ENCODE measurements at regions not wholly inside any gene's neighbourhood (a gene's known extent, or its start where the extent isn't known, plus 50 kb on each side); places are given as distances from the start of the nearest gene placed in this dataset.

GRCh38 chr16:54462771-54463170 lies 176.2 kb upstream of the IRX3 start:
- FAIRE-seq, result no peak
- no peak overlapping the region for H3K27ac ChIP-seq (ENCODE audit: low read depth in 2 of 2, low read length in 2 of 2)
- no peaks in the 10 kb centered on the region for H3K4me1 ChIP-seq (ENCODE audit: control insufficient read depth in 2 of 3, insufficient read depth in 2 of 3, low read depth in 1 of 3, low read length in 3 of 3)
- H3K36me3 ChIP-seq (ENCODE audit: control insufficient read depth in 2 of 3, insufficient read depth in 3 of 3, low read length in 3 of 3), result no peaks in the 10 kb centered on the region
- no peak for DNase-seq
- no peak overlapping the region for H3K4me3 ChIP-seq (ENCODE audit: low read length in 3 of 3)
- no peak for TF ChIP-seq CTCF (IDR thresholded peaks at IDR 0.05; ENCODE audit: borderline replicate concordance, extremely low read depth, insufficient read depth)
- peaks cover 2 to 18% (median 8%) of the 10 kb centered on the region in 3 donors for H3K9me3 ChIP-seq (ENCODE audit: control insufficient read depth in 2 of 3, insufficient read depth in 1 of 3, low read length in 3 of 3)
- no peaks in the 10 kb centered on the region for H3K27me3 ChIP-seq (ENCODE audit: control insufficient read depth, insufficient read depth, low read length)
- intact Hi-C loops (cut with DNase I), result no loop called here
- H3K9ac ChIP-seq (ENCODE audit: low read length in 3 of 3), result no peak overlapping the region

- Histone ChIP-seq H3K4me1 (ENCODE audit: control insufficient read depth in 2 of 3, insufficient read depth in 2 of 3, low read depth in 1 of 3, low read length in 3 of 3) (no peaks in the 10 kb centered on the region), H3K27ac (ENCODE audit: low read depth in 2 of 2, low read length in 2 of 2) (no peak overlapping the region), H3K9me3 (ENCODE audit: control insufficient read depth in 2 of 3, insufficient read depth in 1 of 3, low read length in 3 of 3) (peaks cover 2 to 18% (median 8%) of the 10 kb centered on the region in 3 donors), H3K9ac (ENCODE audit: low read length in 3 of 3) (no peak overlapping the region), H3K36me3 (ENCODE audit: control insufficient read depth in 2 of 3, insufficient read depth in 3 of 3, low read length in 3 of 3) (no peaks in the 10 kb centered on the region), H3K4me3 (ENCODE audit: low read length in 3 of 3) (no peak overlapping the region), H3K27me3 (ENCODE audit: control insufficient read depth, insufficient read depth, low read length) (no peaks in the 10 kb centered on the region)
- no peak for FAIRE-seq
- TF ChIP-seq CTCF (IDR thresholded peaks at IDR 0.05; ENCODE audit: borderline replicate concordance, extremely low read depth, insufficient read depth), result no peak
- intact Hi-C loops (cut with DNase I), result no loop called here
- no peak for DNase-seq
These were observed 175.6 kb upstream of the IRX3 start for GRCh38 chr16:54462151-54462651.

- Histone ChIP-seq H3K27ac (ENCODE audit: low read depth in 2 of 2, low read length in 2 of 2) (no peak overlapping the region), H3K9ac (ENCODE audit: low read length in 3 of 3) (no peak overlapping the region), H3K4me1 (ENCODE audit: control insufficient read depth in 2 of 3, insufficient read depth in 2 of 3, low read depth in 1 of 3, low read length in 3 of 3) (peaks cover 0 to 2% (median 0%) of the 10 kb centered on the region in 3 donors), H3K27me3 (ENCODE audit: control insufficient read depth, insufficient read depth, low read length) (no peaks in the 10 kb centered on the region), H3K9me3 (ENCODE audit: control insufficient read depth in 2 of 3, insufficient read depth in 1 of 3, low read length in 3 of 3) (peaks cover 2 to 17% (median 8%) of the 10 kb centered on the region in 3 donors), H3K4me3 (ENCODE audit: low read length in 3 of 3) (no peak overlapping the region), H3K36me3 (ENCODE audit: control insufficient read depth in 2 of 3, insufficient read depth in 3 of 3, low read length in 3 of 3) (no peaks in the 10 kb centered on the region)
- no peak for FAIRE-seq
- DNase-seq, result no peak
- intact Hi-C loops (cut with DNase I), result no loop called here
- TF ChIP-seq CTCF (IDR thresholded peaks at IDR 0.05; ENCODE audit: borderline replicate concordance, extremely low read depth, insufficient read depth), result no peak
These were observed 173.8 kb upstream of the IRX3 start for GRCh38 chr16:54460263-54460860.
